ENCODE measurements at regions not wholly inside any gene's neighbourhood (a gene's known extent, or its start where the extent isn't known, plus 50 kb on each side); places are given as distances from the start of the nearest gene placed in this dataset.
"Not testable (repeated sequence)": the region's sequence is repeated elsewhere in the genome, so short reads cannot be mapped to it uniquely, and the experiment has no call there.

GRCh38 chr4:9709724-9710123, 71.7 kb upstream of the DRD5 start:
- H3F3A ChIP-seq (ENCODE audit: insufficient read depth, low read length) = peaks cover 2% of the 10 kb centered on the region
- no peaks in the 10 kb centered on the region for H3K79me2 ChIP-seq (ENCODE audit: low read length)
- no peaks in the 10 kb centered on the region for H3K36me3 ChIP-seq (replicated peaks; ENCODE audit: insufficient read depth, low read length)
- no peak overlapping the region for H2AFZ ChIP-seq (ENCODE audit: low read length)
- no peak for DNase-seq
- peaks cover 3% of the 10 kb centered on the region for H3K4me1 ChIP-seq (ENCODE audit: low read length)
- H3K4me2 ChIP-seq (ENCODE audit: low read depth, low read length) = no peak overlapping the region
- H4K20me1 ChIP-seq (ENCODE audit: insufficient read depth, low read length) = no peaks in the 10 kb centered on the region
- TF ChIP-seq CTCF (IDR thresholded peaks at IDR 0.05; ENCODE audit: low read length) (no peak), EZH2 (optimal IDR thresholded peaks at IDR 0.05; ENCODE audit: low read depth, low read length) (no peak), EZH2phosphoT487 (IDR thresholded peaks at IDR 0.05; ENCODE audit: low read length) (no peak)
- H3K4me3 ChIP-seq (ENCODE audit: low read length) = no peak overlapping the region
- no peaks in the 10 kb centered on the region for H3K9me2 ChIP-seq (replicated peaks; ENCODE audit: insufficient read depth, low read length)
- H3K9ac ChIP-seq (ENCODE audit: low read length) = no peak overlapping the region
- H3K27me3 ChIP-seq (replicated peaks; ENCODE audit: insufficient read depth, low read length) = no peaks in the 10 kb centered on the region
- no peaks in the 10 kb centered on the region for H3K9me3 ChIP-seq (replicated peaks; ENCODE audit: insufficient read depth, low read length)
- no peak overlapping the region for H3K27ac ChIP-seq (ENCODE audit: low read length)

- peak overlapping the region; percentile 39; the same call in 1 of the 2 replicates for H3K4me2 ChIP-seq (ENCODE audit: low read depth, low read length)
- not testable (repeated sequence) for H3K9ac ChIP-seq (ENCODE audit: low read length); H4K20me1 ChIP-seq (ENCODE audit: insufficient read depth, low read length); H3K9me2 ChIP-seq (replicated peaks; ENCODE audit: insufficient read depth, low read length); H3K9me3 ChIP-seq (replicated peaks; ENCODE audit: insufficient read depth, low read length); H3K4me3 ChIP-seq (ENCODE audit: low read length); H2AFZ ChIP-seq (ENCODE audit: low read length); H3K36me3 ChIP-seq (replicated peaks; ENCODE audit: insufficient read depth, low read length); H3K27me3 ChIP-seq (replicated peaks; ENCODE audit: insufficient read depth, low read length); H3K27ac ChIP-seq (ENCODE audit: low read length); H3K79me2 ChIP-seq (ENCODE audit: low read length)
- peak; percentile 59 for DNase-seq
- peaks cover 17% of the 10 kb centered on the region for H3K4me1 ChIP-seq (ENCODE audit: low read length)
- peaks cover 15% of the 10 kb centered on the region for H3F3A ChIP-seq (ENCODE audit: insufficient read depth, low read length)
Measured at GRCh38 chr4:9715271-9715670, 66.2 kb upstream of the DRD5 start.

GRCh38 chr4:9716093-9716492, 65.3 kb upstream of the DRD5 start:
- Histone ChIP-seq H3K36me3 (replicated peaks; ENCODE audit: insufficient read depth, low read length) (no peaks in the 10 kb centered on the region), H3F3A (ENCODE audit: insufficient read depth, low read length) (peaks cover 15% of the 10 kb centered on the region), H3K9me2 (replicated peaks; ENCODE audit: insufficient read depth, low read length) (no peaks in the 10 kb centered on the region), H3K27ac (ENCODE audit: low read length) (no peak overlapping the region), H4K20me1 (ENCODE audit: insufficient read depth, low read length) (no peaks in the 10 kb centered on the region), H3K4me3 (ENCODE audit: low read length) (no peak overlapping the region), H2AFZ (ENCODE audit: low read length) (no peak overlapping the region), H3K9ac (ENCODE audit: low read length) (no peak overlapping the region), H3K27me3 (replicated peaks; ENCODE audit: insufficient read depth, low read length) (no peaks in the 10 kb centered on the region), H3K4me2 (ENCODE audit: low read depth, low read length) (no peak overlapping the region), H3K4me1 (ENCODE audit: low read length) (peaks cover 17% of the 10 kb centered on the region), H3K79me2 (ENCODE audit: low read length) (no peaks in the 10 kb centered on the region), H3K9me3 (replicated peaks; ENCODE audit: insufficient read depth, low read length) (no peaks in the 10 kb centered on the region)
- TF ChIP-seq EZH2 (optimal IDR thresholded peaks at IDR 0.05; ENCODE audit: low read depth, low read length) (no peak), EZH2phosphoT487 (IDR thresholded peaks at IDR 0.05; ENCODE audit: low read length) (no peak), CTCF (IDR thresholded peaks at IDR 0.05; ENCODE audit: low read length) (no peak)
- DNase-seq = no peak

GRCh38 chr4:9718246-9718939, 63.0 kb upstream of the DRD5 start:
- not testable (repeated sequence) for H3K27ac ChIP-seq (ENCODE audit: low read length); H3K9me2 ChIP-seq (replicated peaks; ENCODE audit: insufficient read depth, low read length); H3K79me2 ChIP-seq (ENCODE audit: low read length); H3K9ac ChIP-seq (ENCODE audit: low read length); H3K9me3 ChIP-seq (replicated peaks; ENCODE audit: insufficient read depth, low read length); DNase-seq; H3K4me3 ChIP-seq (ENCODE audit: low read length); H3K4me2 ChIP-seq (ENCODE audit: low read depth, low read length); H2AFZ ChIP-seq (ENCODE audit: low read length); H4K20me1 ChIP-seq (ENCODE audit: insufficient read depth, low read length); H3K27me3 ChIP-seq (replicated peaks; ENCODE audit: insufficient read depth, low read length); H3K36me3 ChIP-seq (replicated peaks; ENCODE audit: insufficient read depth, low read length)
- H3F3A ChIP-seq (ENCODE audit: insufficient read depth, low read length) = peaks cover 18% of the 10 kb centered on the region
- peaks cover 22% of the 10 kb centered on the region for H3K4me1 ChIP-seq (ENCODE audit: low read length)

GRCh38 chr4:9722131-9722530, 59.3 kb upstream of the DRD5 start:
- not testable (repeated sequence) for H3K27me3 ChIP-seq (replicated peaks; ENCODE audit: insufficient read depth, low read length); H3K9ac ChIP-seq (ENCODE audit: low read length); H3K79me2 ChIP-seq (ENCODE audit: low read length); H2AFZ ChIP-seq (ENCODE audit: low read length); H3K9me3 ChIP-seq (replicated peaks; ENCODE audit: insufficient read depth, low read length); H3K4me1 ChIP-seq (ENCODE audit: low read length); H3F3A ChIP-seq (ENCODE audit: insufficient read depth, low read length); H4K20me1 ChIP-seq (ENCODE audit: insufficient read depth, low read length); H3K4me3 ChIP-seq (ENCODE audit: low read length); H3K36me3 ChIP-seq (replicated peaks; ENCODE audit: insufficient read depth, low read length); H3K9me2 ChIP-seq (replicated peaks; ENCODE audit: insufficient read depth, low read length)
- peak; percentile 70 for DNase-seq
- Histone ChIP-seq H3K4me2 (ENCODE audit: low read depth, low read length) (peak overlapping the region; percentile 27; the same call in 1 of the 2 replicates), H3K27ac (ENCODE audit: low read length) (peak overlapping the region; percentile 50; the same call in 1 of the 2 replicates)

Data from MM.1S (cell line).